Mammary epithelial cell (primary cell): ENCODE measurements at regions not wholly inside any gene's neighbourhood (a gene's known extent, or its start where the extent isn't known, plus 50 kb on each side); places are given as distances from the start of the nearest gene placed in this dataset.
"Not testable (repeated sequence)": the region's sequence is repeated elsewhere in the genome, so short reads cannot be mapped to it uniquely, and the experiment has no call there.

ENCODE experiments used
- CTCF ChIP-seq, 2 donors: IDR thresholded peaks in 1 of 2; conservative IDR thresholded peaks in 1 of 2; 2 replicates each; pipeline ENCODE4 v1.5.1; 2011 to 2012; ENCODE audit warnings: inconsistent platforms in 2 of 2, low read length in 2 of 2, mild to moderate bottlenecking in 2 of 2, control low read depth in 1 of 2, low read depth in 1 of 2; ENCODE audit not compliant: insufficient read depth in 1 of 2; ENCODE audit errors: extremely low read depth in 1 of 2
- EZH2 ChIP-seq: IDR thresholded peaks from 2 replicates; pipeline ENCODE4 v1.6.1; 2012; ENCODE audit warnings: low read length, inconsistent platforms, borderline replicate concordance

GRCh38 chr4:3914511-3914910 is 148.3 kb downstream of the ADRA2C start:
- not testable (repeated sequence) for TF ChIP-seq CTCF (conservative IDR thresholded peaks at IDR 0.05 in 1 of 2, IDR thresholded peaks at IDR 0.05 in 1 of 2; ENCODE audit: extremely low read depth in 1 of 2, insufficient read depth in 1 of 2, low read depth in 1 of 2, low read length in 2 of 2); EZH2
